ENCODE measurements at regions not wholly inside any gene's neighbourhood (a gene's known extent, or its start where the extent isn't known, plus 50 kb on each side); places are given as distances from the start of the nearest gene placed in this dataset.

DNA sequence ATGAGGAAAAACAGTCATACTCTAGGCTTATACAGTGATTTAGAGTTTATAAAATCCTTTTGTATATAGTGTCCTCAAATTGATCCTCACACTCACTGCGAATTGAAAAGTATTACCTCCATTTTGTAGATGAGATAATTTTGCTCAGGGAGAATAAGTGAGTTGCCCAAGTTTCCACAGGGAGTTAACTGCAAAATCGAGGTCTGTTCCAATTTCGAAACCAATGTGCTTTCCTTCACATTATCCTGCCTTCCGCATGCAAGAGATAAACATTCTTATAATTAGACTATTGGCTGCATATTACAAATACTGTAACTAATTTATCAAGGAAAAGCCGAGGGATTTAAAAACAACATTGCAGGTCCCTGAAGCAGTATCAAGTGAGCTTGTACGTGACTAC lies 667.0 kb downstream of the SQOR start:
- Histone ChIP-seq H3K9ac (ENCODE audit: low read length) (no peak overlapping the region), H4K20me1 (ENCODE audit: insufficient read depth, low read length) (no peaks in the 10 kb centered on the region), H3K27me3 (ENCODE audit: insufficient read depth, low read length) (no peaks in the 10 kb centered on the region), H3K79me2 (ENCODE audit: insufficient read depth, low read length) (no peaks in the 10 kb centered on the region), H2AFZ (ENCODE audit: low read length) (no peak overlapping the region), H3K4me1 (ENCODE audit: insufficient read depth, low read length, severe bottlenecking) (no peaks in the 10 kb centered on the region), H3K9me2 (ENCODE audit: low read depth, low read length) (no peaks in the 10 kb centered on the region), H3K4me2 (ENCODE audit: low read length) (no peak overlapping the region), H3K4me3 (ENCODE audit: low read depth, low read length, poor library complexity, severe bottlenecking) (no peak overlapping the region), H3F3A (ENCODE audit: insufficient read depth, low read length) (no peaks in the 10 kb centered on the region), H3K9me3 (ENCODE audit: low read length) (no peaks in the 10 kb centered on the region), H3K27ac (ENCODE audit: low read depth, low read length, poor library complexity, severe bottlenecking) (no peak overlapping the region), H3K36me3 (ENCODE audit: insufficient read depth, low read length) (no peaks in the 10 kb centered on the region)
- no peak for TF ChIP-seq EZH2 (IDR thresholded peaks at IDR 0.05; ENCODE audit: borderline replicate concordance, low read length)
- TF ChIP-seq CTCF (IDR thresholded peaks at IDR 0.05; ENCODE audit: low read length), result no peak

GRCh38 chr15:46304321-46304720 lies 669.5 kb downstream of the SQOR start:
- Histone ChIP-seq H3K79me2 (ENCODE audit: insufficient read depth, low read length) (no peaks in the 10 kb centered on the region), H3K4me3 (ENCODE audit: low read depth, low read length, poor library complexity, severe bottlenecking) (no peak overlapping the region), H3K4me1 (ENCODE audit: insufficient read depth, low read length, severe bottlenecking) (no peaks in the 10 kb centered on the region), H3K27ac (ENCODE audit: low read depth, low read length, poor library complexity, severe bottlenecking) (no peak overlapping the region), H3F3A (ENCODE audit: insufficient read depth, low read length) (no peaks in the 10 kb centered on the region), H3K36me3 (ENCODE audit: insufficient read depth, low read length) (no peaks in the 10 kb centered on the region), H3K4me2 (ENCODE audit: low read length) (no peak overlapping the region), H4K20me1 (ENCODE audit: insufficient read depth, low read length) (no peaks in the 10 kb centered on the region), H3K9me3 (ENCODE audit: low read length) (no peaks in the 10 kb centered on the region), H3K27me3 (ENCODE audit: insufficient read depth, low read length) (no peaks in the 10 kb centered on the region), H2AFZ (ENCODE audit: low read length) (no peak overlapping the region), H3K9ac (ENCODE audit: low read length) (no peak overlapping the region), H3K9me2 (ENCODE audit: low read depth, low read length) (no peaks in the 10 kb centered on the region)
- no peak for TF ChIP-seq EZH2 (IDR thresholded peaks at IDR 0.05; ENCODE audit: borderline replicate concordance, low read length)
- peak; percentile 79 for TF ChIP-seq CTCF (IDR thresholded peaks at IDR 0.05; ENCODE audit: low read length)

DNA sequence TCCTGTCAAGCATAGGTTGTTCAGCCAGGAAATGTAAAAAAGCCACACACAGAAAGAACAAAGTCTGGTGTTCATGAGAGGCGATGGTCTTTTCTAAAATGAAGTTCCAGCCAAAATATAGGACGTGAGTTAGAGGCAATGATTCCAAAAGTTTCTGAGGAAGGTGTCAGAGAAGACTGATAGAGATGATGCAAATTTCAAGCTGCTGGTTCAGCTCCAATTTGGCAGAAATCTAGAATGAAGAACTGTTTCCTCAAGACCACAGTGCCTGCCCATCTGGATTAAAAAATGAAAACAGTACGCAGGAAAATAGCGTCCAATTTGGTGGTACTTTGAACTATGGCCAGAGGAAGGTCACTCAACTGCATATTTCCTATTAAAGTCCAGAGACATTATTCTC lies 672.9 kb downstream of the SQOR start:
- Histone ChIP-seq H3K79me2 (ENCODE audit: insufficient read depth, low read length) (no peaks in the 10 kb centered on the region), H3K9me2 (ENCODE audit: low read depth, low read length) (no peaks in the 10 kb centered on the region), H3F3A (ENCODE audit: insufficient read depth, low read length) (no peaks in the 10 kb centered on the region), H3K4me1 (ENCODE audit: insufficient read depth, low read length, severe bottlenecking) (no peaks in the 10 kb centered on the region), H3K4me3 (ENCODE audit: low read depth, low read length, poor library complexity, severe bottlenecking) (no peak overlapping the region), H3K9ac (ENCODE audit: low read length) (no peak overlapping the region), H3K9me3 (ENCODE audit: low read length) (no peaks in the 10 kb centered on the region), H3K27me3 (ENCODE audit: insufficient read depth, low read length) (no peaks in the 10 kb centered on the region), H4K20me1 (ENCODE audit: insufficient read depth, low read length) (no peaks in the 10 kb centered on the region), H3K27ac (ENCODE audit: low read depth, low read length, poor library complexity, severe bottlenecking) (no peak overlapping the region), H3K36me3 (ENCODE audit: insufficient read depth, low read length) (no peaks in the 10 kb centered on the region), H3K4me2 (ENCODE audit: low read length) (no peak overlapping the region), H2AFZ (ENCODE audit: low read length) (no peak overlapping the region)
- TF ChIP-seq CTCF (IDR thresholded peaks at IDR 0.05; ENCODE audit: low read length), result no peak
- TF ChIP-seq EZH2 (IDR thresholded peaks at IDR 0.05; ENCODE audit: borderline replicate concordance, low read length), result no peak
